Neural progenitor cell (in vitro differentiated cells): ENCODE measurements at regions not wholly inside any gene's neighbourhood (a gene's known extent, or its start where the extent isn't known, plus 50 kb on each side); places are given as distances from the start of the nearest gene placed in this dataset.

Experiments
- DNase-seq: peaks from one replicate; pipeline ENCODE4 v3.0.0-alpha.2; 2016; ENCODE audit warnings: low spot score
- H2AFZ ChIP-seq: fragments of 200-600 bp; sonication (generic); replicated peaks from 2 replicates; pipeline ENCODE4 v1.6.1; 2016; ENCODE audit warnings: antibody characterized with exemption
- H3F3A ChIP-seq: fragments of 200-600 bp; sonication (generic); 2 replicates; pipeline ENCODE4 v1.6.1; 2016; ENCODE audit warnings: antibody characterized with exemption, low read depth
- H3K27ac ChIP-seq: fragments of 200-600 bp; sonication (generic); 2 replicates; pipeline ENCODE4 v1.5.1; 2016; ENCODE audit warnings: mild to moderate bottlenecking
- H3K27me3 ChIP-seq: fragments of 200-600 bp; sonication (generic); 2 replicates; pipeline ENCODE4 v1.6.1; 2016; ENCODE audit warnings: mild to moderate bottlenecking, moderate library complexity
- H3K36me3 ChIP-seq: fragments of 200-600 bp; sonication (generic); 2 replicates; pipeline ENCODE4 v1.5.1; 2016
- H3K4me1 ChIP-seq: fragments of 200-600 bp; sonication (generic); 2 replicates; pipeline ENCODE4 v1.6.1; 2016; ENCODE audit warnings: mixed run types
- H3K4me2 ChIP-seq: fragments of 200-600 bp; sonication (generic); 2 replicates; pipeline ENCODE4 v1.6.1; 2016
- H3K4me3 ChIP-seq: fragments of 200-600 bp; sonication (generic); 2 replicates; pipeline ENCODE4 v1.5.1; 2016
- H3K79me2 ChIP-seq: fragments of 200-600 bp; sonication (generic); 2 replicates; pipeline ENCODE4 v1.6.1; 2016; ENCODE audit warnings: low read depth
- H3K9ac ChIP-seq: fragments of 200-600 bp; sonication (generic); 2 replicates; pipeline ENCODE4 v1.6.1; 2016
- H3K9me3 ChIP-seq: fragments of 200-600 bp; sonication (generic); 2 replicates; pipeline ENCODE4 v1.5.1; 2016; ENCODE audit warnings: low read depth
- H4K20me1 ChIP-seq: fragments of 200-600 bp; sonication (generic); 2 replicates; pipeline ENCODE4 v1.6.1; 2016; ENCODE audit warnings: low read depth
- H3K27ac Mint-ChIP-seq: 3 replicates; pipeline ENCODE4 v1.8.0; 2021; ENCODE audit warnings: mixed read lengths
- H3K27me3 Mint-ChIP-seq: 2 replicates; pipeline ENCODE4 v1.8.0; 2022; ENCODE audit warnings: low read depth, mild to moderate bottlenecking, inconsistent platforms, moderate library complexity, mixed read lengths; ENCODE audit not compliant: insufficient read depth
- H3K36me3 Mint-ChIP-seq: 3 replicates; pipeline ENCODE4 v1.8.0; 2021; ENCODE audit warnings: mixed read lengths
- H3K4me1 Mint-ChIP-seq: 3 replicates; pipeline ENCODE4 v1.8.0; 2021; ENCODE audit warnings: mixed read lengths
- H3K4me3 Mint-ChIP-seq: 3 replicates; pipeline ENCODE4 v1.8.0; 2021; ENCODE audit warnings: mild to moderate bottlenecking, moderate library complexity, mixed read lengths
- H3K9me3 Mint-ChIP-seq: 3 replicates; pipeline ENCODE4 v1.8.0; 2020; ENCODE audit warnings: mixed read lengths
- EZH2 ChIP-seq: fragments of 200-600 bp; sonication (generic); IDR thresholded peaks from 2 replicates; pipeline ENCODE4 v1.6.1; 2017; ENCODE audit warnings: antibody characterized with exemption, mild to moderate bottlenecking, moderate library complexity
- EZH2phosphoT487 ChIP-seq: fragments of 200-600 bp; sonication (generic); IDR thresholded peaks from 2 replicates; pipeline ENCODE4 v1.6.1; 2017; ENCODE audit warnings: antibody characterized with exemption
- TF ChIP-seq, protein P1 (sequence below): fragments of 200-600 bp; sonication (generic); IDR thresholded peaks from 2 replicates; pipeline ENCODE4 v1.5.1; 2017; ENCODE audit warnings: antibody characterized with exemption, mild to moderate bottlenecking

DNA sequence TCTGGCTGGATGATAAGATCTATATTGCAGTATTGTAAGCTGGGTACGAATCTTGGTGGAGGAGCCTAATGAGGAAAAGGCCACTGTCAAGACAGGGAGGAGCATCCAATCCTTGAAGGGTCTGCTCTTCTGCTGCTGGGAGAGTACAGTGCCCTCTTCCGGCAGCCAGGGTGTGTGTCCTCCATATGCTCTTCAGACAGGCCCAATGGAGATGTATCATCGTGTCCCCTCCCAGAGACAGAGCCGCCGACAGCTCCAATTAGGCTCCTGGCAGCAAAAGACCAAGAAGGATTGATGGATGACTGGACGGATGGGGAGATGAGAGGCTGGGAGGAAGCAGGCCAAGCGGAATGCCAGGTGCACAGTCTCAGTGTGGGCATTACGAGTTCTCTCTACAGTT, 51.6 kb upstream of the PIWIL1 start:
- no peaks in the 10 kb centered on the region for H4K20me1 ChIP-seq
- no peaks in the 10 kb centered on the region for H3K9me3 ChIP-seq
- H3K36me3 ChIP-seq: no peaks in the 10 kb centered on the region
- peaks cover 49% of the 10 kb centered on the region for H3K27me3 ChIP-seq
- no peaks in the 10 kb centered on the region for H3K79me2 ChIP-seq
- no peak overlapping the region for H3K4me2 ChIP-seq
- no peak overlapping the region for H3K4me3 ChIP-seq
- no peak overlapping the region for H3K4me3 Mint-ChIP-seq
- TF ChIP-seq, protein P1, sequence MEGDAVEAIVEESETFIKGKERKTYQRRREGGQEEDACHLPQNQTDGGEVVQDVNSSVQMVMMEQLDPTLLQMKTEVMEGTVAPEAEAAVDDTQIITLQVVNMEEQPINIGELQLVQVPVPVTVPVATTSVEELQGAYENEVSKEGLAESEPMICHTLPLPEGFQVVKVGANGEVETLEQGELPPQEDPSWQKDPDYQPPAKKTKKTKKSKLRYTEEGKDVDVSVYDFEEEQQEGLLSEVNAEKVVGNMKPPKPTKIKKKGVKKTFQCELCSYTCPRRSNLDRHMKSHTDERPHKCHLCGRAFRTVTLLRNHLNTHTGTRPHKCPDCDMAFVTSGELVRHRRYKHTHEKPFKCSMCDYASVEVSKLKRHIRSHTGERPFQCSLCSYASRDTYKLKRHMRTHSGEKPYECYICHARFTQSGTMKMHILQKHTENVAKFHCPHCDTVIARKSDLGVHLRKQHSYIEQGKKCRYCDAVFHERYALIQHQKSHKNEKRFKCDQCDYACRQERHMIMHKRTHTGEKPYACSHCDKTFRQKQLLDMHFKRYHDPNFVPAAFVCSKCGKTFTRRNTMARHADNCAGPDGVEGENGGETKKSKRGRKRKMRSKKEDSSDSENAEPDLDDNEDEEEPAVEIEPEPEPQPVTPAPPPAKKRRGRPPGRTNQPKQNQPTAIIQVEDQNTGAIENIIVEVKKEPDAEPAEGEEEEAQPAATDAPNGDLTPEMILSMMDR: peak; percentile 52
- no peak for TF ChIP-seq EZH2phosphoT487
- no peak overlapping the region for H3K9ac ChIP-seq
- no peak overlapping the region for H2AFZ ChIP-seq
- H3K4me1 ChIP-seq: no peaks in the 10 kb centered on the region
- H3K4me1 Mint-ChIP-seq: peaks cover 29% of the 10 kb centered on the region
- H3K27me3 Mint-ChIP-seq: peaks cover 15% of the 10 kb centered on the region
- no peak overlapping the region for H3K27ac ChIP-seq
- peaks cover 37% of the 10 kb centered on the region for H3K9me3 Mint-ChIP-seq
- peak; percentile 43 for DNase-seq
- H3K27ac Mint-ChIP-seq: no peak overlapping the region
- H3F3A ChIP-seq: no peaks in the 10 kb centered on the region
- peaks cover 4% of the 10 kb centered on the region for H3K36me3 Mint-ChIP-seq

DNA sequence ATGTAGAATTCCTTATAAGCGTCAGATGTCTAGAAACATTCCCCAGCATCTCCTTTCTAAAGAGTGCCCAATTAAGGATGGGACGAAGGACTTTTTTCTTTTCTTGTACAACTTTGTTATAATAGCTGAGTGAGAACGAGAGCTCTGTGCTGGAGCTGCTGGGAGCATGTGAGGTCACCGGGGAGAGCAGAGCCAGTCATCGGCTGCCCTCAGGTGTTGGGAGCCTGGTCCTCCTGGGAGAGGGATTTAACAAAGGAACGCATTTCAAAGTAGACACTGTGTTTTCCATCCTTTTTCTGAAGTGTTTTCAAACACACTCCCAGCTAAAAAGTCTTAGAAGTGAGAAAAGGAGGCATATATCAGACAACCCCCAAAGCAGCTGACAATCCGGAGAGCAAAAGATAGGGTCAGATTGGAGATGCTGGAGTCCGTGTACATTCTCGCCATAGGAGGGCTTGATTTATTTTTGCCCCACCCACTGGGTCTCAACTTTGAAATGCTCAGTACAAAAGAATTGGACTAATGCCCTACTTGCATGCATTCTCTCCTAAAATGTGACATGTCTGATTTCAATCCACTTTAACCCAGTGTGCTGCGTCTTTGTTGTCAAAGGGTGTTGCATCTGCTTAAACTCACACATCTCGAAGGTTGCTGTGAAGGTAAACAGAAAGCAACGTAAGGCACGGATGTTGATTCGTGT, 50.8 kb upstream of the PIWIL1 start:
- H3K9me3 Mint-ChIP-seq: peaks cover 41% of the 10 kb centered on the region
- no peak for DNase-seq
- H3K4me1 Mint-ChIP-seq: peaks cover 23% of the 10 kb centered on the region
- Histone ChIP-seq H3F3A (no peaks in the 10 kb centered on the region), H3K79me2 (no peaks in the 10 kb centered on the region), H3K27ac (no peak overlapping the region), H2AFZ (no peak overlapping the region), H3K4me3 (no peak overlapping the region), H3K9me3 (no peaks in the 10 kb centered on the region), H3K4me1 (no peaks in the 10 kb centered on the region), H3K36me3 (no peaks in the 10 kb centered on the region), H4K20me1 (no peaks in the 10 kb centered on the region), H3K9ac (no peak overlapping the region), H3K27me3 (peaks cover 41% of the 10 kb centered on the region), H3K4me2 (no peak overlapping the region)
- H3K27ac Mint-ChIP-seq: no peak overlapping the region
- H3K36me3 Mint-ChIP-seq: peaks cover 4% of the 10 kb centered on the region
- no peak overlapping the region for H3K4me3 Mint-ChIP-seq
- TF ChIP-seq, protein P1: no peak
- TF ChIP-seq EZH2phosphoT487 (no peak), EZH2 (no peak)
- H3K27me3 Mint-ChIP-seq: peaks cover 16% of the 10 kb centered on the region
